ENCODE measurements at regions not wholly inside any gene's neighbourhood (a gene's known extent, or its start where the extent isn't known, plus 50 kb on each side); places are given as distances from the start of the nearest gene placed in this dataset.
"Not testable (repeated sequence)": the region's sequence is repeated elsewhere in the genome, so short reads cannot be mapped to it uniquely, and the experiment has no call there.

DNA sequence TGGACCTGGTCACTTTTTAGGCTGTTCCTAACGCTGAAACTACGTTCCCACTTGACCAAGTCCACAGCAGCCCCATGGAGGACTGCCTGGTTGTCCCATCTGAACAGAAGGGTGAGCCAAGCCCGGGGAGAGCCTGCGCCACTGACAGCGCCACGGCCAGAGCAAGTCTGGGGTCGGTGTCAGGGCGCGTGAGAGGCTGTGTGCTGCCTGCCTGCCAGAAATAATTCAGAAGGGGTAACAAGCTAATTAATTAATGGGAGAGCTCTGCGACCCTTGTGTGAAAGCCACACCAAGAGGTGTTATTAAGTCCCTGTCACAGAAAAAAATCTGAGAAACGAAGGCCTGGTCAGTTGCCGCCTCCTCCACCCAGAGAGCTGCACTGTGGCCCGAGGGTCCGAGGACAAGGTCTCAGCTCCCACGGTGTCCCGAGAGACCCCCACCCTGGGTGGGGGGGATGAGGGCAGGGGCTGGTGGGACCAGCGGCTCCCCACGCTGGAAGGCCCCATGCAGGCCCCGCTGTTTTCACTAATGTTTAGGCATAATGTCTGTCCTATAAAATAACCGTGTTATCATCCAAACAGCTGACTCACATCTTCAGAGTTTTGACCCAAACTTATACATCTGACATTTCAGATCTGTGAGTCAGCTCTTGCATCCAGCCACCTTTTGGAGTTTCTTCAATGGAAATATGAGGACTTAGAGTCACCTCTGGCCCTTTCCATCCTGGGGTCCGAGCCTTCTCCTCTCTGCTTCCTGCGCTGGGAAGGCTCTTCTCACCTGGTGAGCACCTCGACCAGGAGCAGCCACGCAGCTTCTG, 58.5 kb downstream of the DLL1 start:
- DNase-seq (ENCODE audit: low read depth), result no peak

DNA sequence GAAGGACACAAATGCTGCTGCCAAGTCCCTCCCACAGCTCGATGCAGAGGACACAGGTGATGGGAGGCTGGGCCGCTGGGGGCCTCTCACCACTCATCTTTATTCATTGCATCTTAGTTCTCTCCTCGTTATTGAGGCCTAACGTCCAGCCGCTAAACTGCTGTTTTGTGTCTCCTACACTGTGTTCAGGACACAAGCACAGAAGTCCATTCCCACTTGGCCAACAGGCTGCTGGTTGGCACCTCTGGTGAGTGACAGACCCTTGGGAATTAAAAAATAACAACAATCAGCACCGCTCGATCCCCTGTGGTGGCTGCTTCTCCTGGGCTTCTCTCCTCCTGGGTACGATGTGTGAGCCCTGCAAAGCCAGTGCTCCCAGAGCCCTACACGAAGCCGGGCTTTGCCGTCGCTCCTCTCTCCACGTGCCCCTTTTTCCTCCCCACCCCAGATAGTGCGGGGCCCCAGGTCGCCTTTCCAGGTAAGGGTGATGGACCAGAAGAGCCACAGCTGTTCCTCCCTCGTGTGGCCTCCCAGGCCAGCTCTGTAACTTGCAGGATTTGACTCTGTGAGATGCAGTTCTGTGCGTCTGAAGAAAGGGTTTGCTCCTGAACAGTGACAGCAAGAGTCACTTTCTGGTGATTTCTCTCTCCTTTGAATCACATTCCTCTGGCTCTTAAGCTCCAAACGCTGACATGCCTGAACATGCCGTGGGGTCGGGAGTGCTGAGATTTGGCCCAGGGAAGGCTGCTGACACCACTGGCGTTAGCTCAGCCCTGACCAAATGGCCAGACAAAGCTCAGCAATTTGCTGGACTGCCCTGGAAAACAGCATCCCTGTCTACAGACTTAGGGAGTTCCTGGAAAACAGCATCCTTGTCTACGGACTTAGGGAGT, 59.3 kb downstream of the DLL1 start:
- DNase-seq (ENCODE audit: low read depth), result no peak

DNA sequence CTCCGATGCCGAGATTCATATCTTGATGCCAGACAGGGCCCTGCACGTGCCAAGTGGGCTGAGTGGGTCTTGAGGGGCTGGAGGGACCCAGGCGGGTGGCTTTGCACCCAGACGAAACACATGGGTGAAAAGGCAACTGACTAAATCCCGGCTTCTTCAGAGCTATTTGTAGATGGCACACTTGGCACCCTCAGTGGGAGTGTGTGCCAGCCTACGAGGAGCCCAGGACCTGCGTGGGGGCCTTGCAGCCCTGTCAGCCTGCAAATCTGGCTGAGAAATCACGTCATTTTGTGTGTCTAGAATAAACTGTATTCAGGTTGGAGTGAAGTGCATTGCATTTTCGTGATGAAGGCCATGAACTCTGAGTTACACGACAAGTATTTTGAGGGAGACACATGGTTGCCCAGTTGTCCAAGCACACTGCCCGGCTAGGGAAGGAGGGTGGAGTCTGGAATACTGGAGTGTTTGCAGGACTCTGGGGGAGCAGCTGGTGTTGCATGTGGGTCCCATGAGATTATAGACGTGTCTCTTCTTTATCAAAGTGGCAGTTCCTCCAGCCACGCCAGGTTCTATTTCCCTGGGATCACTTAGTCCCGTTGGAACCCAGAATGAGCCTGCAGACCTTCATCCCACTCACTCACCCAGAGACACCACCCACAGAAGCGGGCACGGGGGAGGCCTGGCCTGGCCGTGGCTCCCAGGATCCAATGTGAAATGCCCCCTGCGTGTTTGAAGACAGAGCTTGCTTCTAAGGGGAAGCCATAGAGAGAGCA, 60.2 kb downstream of the DLL1 start:
- DNase-seq (ENCODE audit: low read depth), result no peak

DNA sequence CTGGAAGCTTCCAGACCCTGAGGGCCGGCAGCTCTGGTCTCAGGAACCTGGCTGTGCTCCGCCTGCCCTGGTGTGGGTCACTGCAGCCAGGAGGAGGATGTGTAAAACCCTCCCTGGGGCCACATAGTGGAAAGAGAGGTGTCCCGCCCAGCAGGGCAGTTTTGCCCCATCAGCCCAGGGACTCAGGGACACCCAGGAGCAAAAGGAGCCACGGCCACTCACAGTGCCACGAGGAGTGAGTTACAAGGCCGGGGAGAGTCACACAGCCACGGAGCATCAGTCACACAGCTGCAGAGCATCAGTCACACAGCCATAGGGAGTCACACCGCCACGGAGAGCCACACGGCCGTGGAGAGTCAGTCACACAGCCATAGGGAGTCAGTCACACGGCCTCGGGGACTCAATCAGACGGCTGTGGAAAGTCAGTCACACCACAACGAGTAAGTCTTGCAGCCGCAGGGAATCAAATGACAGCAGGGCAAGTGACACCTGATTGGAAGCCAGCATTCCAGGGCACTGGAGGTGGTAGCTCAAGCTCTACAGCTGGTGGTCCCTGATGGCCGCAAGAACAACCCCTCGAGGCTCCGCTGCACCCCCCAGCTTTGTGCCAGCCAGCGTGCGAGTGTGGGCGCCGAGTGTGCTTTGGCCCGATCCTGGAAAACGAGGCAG, 60.9 kb downstream of the DLL1 start:
- DNase-seq (ENCODE audit: low read depth), result no peak

DNA sequence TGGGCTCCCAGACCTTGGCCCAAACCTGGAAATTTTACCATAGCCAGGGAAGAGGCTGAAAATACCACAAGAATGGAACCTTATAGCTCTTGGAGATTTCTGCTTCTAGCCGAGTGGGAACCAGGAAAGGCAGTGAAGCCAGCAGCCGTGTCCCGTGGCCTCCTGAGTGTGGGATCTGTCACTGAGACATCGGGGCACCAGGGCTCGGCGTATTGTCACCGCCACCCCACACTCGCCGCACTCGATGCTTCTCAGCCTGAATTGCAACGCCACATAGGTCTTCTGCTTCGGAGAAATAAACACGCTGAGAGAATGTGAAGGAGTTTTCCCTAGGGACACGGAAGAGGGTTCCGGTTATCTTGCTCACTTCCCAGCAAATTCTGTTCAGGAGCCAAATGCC, 61.5 kb downstream of the DLL1 start:
- DNase-seq (ENCODE audit: low read depth), result no peak

DNA sequence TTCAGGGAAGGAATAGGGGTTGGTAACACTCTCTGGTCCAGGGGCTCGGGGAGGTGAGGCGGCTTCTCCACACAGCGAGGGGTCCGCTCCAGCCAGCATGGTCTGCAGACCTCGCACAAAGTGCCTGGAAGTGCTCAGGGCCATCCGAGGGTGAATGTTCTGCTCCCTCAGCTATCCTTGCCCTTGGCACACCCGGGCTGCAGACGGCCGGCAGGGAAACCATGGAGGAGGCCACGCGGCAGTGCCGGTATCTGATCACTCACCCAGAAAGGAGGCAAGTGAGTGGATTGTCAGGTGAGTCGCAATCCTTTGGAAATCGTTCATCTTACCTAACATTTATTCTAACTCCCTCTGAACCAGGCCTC, 62.0 kb downstream of the DLL1 start:
- DNase-seq (ENCODE audit: low read depth), result no peak

DNA sequence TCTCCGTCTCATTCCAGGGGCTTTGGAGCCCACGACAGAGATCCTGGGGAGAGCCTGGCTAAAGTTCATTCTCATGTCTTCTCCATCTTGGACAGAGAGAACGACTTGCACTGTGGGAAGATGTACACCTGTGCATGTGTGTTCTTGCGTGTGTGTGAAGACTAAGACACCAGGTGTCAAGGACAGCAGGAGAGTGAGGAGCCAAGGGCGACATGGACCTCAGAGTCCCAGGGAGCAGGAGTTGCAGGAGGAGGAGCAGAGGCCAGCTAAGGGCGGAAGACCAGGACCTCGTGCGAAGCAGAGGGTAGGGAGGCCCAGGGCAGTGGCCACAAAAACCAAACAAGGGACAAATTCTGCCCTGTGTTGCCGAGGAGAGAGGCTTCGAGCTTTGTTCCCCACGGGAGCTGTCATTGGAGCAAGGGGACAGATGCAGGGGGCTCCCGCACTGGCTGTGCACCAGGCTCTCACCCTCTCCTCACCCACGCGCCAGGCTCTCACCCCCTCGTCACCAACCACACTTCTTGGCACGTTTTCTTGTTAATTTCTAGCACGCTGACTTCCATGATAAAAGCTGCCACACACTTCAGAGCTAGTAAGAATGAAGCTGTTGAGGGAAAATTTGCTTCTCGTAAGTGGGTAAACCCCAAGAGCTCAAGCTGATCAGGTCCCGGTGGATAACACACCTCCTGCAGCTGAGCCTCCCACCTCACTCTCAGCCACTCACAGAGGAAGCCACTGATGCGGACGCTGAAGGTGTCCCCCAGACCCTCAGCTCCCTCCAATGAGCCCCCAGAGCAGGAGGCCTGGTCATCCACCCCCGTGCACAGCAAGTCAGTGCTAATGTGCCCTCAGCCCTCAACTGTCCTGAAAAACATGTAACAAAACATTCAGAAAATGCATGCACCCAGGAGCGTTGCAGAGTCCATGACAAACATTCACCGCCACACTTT, 62.6 kb downstream of the DLL1 start:
- DNase-seq (ENCODE audit: low read depth), result no peak

DNA sequence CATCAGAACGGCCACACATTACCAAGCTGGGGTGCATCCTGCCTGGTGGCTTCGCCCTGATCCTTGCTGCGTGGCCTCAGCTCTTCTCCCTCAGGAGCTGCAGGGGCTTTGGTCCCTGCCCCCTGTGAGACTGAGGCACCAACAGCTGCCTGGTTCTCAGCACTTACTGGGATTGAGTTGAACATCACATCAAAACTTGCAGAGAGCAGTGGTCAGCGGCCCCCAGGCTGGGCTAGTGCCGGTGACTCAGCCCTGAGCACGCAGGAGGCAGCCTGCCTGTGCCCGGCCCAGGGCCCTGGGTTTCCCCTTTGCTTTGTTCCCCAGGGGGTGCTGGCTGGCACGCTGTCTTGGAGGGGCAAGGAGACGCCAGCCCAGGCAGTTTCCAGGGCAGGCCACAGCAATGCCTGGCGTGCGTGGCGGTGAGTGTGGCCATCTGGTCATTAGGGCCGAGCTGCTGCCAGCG, 63.3 kb downstream of the DLL1 start:
- DNase-seq (ENCODE audit: low read depth), result no peak

DNA sequence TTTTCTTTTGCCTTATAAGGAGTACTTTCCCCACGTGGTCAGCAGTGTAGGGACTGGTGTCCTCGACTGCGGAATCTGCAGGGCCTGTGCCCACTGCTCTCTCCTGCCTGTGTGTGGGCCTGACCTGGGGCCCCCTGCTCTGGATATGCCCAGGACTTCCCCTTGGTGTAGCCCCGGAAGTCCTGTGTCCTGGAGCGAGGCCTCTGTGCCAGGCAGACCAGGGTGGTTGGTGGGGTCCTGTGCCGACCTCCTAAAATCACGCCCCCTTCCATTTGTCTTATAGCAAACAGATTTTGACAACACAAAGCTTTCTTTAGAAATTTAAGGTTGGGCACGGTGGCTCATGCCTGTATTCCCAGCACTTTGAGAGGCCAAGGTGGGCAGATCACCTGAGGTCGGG, 64.2 kb downstream of the DLL1 start:
- no peak for DNase-seq (ENCODE audit: low read depth)

DNA sequence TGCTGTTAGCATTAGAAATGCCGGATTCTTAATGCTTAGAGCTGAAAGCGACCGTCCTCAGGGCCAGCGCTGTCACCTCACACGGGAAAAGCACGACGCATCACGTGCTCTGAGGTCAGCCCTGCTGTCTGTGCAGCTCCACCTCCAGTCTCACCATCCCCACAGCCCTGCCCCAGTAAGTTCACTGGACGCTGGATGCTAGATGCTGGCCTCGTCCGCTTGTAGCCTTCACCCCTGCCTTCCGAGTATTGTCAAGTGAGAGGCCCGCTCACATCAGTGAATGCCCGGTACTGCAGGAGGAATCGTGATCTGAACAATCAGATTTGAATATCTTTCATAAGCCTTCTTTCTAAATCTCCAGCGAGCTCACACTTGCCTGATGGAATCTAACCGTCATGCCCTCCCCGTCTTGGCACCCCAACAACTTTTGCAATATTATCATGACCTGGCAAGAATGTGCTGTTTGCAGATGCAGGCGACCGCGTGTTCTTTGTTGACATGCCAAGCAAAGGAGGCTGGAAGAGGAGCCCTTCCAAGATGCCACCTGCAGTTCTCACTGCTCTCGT, 64.9 kb downstream of the DLL1 start:
- no peak for DNase-seq (ENCODE audit: low read depth)

DNA sequence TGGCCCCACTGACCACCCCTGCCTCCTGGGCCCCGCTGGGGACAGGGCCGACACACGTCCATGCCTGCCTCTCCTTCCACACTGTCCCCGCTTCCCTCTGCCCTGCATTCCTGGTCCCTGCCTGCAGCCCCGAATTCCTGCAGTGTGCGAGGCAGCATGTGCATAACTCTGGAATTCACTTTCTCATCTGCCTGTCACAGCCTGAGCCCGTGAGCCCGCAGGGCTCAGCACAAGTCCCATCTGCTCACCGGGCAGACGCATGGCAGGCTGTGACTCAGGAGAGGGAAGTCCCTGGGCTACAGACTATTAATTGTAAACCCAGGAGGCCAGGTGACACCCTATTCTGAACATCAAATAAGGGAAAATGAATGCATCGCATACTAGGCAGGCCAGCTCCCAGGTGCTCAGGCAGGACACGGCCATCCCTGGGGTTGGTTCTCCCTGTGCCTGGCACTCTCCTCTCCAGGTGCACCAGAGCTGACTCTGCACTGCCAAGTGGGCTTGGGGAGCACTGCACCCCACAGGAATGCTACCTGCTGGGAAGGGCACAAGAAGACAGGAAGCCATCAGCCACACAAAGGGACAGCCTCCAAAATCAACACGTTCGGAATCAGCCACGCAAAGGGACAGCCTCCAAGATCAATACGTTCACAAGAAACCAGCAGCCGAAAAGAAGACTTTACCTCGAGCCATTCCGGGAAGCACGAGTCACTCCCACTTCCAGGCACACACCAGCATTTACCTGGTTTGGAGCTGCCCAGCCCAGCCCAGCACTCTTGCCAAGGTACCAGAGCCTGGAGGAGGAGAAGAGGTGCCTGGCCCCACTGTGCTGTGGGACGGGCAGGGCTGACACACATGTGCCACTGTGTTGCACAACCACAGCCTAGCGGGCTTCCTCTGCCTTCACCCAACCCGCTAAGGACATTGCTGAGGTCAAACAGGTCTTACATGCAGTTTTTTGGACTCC, 65.9 kb downstream of the DLL1 start:
- DNase-seq (ENCODE audit: low read depth), result no peak

DNA sequence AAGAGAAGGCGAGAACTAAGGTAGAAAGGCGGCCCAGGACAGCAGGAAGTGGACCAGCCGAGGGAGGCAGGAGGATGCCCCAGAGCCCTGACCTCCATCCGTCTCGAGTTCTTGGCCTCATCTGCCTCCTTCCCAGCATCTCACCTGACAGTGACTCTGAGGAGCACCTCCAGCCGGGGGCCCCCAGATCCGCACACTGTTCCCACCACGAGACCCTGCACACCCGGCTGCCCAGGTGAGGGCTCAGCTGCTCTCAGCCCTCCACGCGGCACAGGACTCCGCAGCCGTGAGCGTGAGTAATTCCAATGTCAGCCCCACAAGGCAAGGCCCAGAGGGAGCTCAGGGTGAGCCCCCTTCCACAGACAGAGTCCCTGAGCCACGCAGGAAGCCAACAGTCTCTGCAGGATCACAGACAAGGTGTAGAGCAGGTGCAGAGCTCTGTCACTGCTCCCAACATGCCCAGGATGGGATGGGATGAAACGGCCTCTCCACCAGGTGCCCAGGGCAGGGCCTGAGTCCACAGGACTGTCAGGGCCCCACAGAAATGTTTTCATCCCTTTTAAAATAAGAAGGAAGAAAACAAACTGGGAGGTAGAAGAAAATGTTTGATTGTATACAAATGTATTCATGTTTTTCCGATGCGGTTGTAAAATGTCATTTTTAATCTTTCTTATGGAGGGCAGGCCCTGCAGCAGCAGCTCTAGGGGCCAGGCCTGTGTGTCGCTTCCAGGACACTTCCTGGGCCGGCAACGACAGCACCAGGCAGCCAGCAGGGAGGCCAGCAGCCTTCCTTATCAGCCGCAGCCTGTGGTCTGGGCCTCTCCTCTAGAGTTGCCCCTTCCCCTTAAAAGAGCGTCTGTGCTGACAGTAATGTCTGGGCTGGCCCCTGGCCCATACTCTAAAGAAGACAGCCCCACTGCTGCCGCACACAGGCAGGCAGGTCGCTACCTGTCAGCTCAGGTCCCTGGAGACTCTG, 66.9 kb downstream of the DLL1 start:
- no peak for DNase-seq (ENCODE audit: low read depth)

DNA sequence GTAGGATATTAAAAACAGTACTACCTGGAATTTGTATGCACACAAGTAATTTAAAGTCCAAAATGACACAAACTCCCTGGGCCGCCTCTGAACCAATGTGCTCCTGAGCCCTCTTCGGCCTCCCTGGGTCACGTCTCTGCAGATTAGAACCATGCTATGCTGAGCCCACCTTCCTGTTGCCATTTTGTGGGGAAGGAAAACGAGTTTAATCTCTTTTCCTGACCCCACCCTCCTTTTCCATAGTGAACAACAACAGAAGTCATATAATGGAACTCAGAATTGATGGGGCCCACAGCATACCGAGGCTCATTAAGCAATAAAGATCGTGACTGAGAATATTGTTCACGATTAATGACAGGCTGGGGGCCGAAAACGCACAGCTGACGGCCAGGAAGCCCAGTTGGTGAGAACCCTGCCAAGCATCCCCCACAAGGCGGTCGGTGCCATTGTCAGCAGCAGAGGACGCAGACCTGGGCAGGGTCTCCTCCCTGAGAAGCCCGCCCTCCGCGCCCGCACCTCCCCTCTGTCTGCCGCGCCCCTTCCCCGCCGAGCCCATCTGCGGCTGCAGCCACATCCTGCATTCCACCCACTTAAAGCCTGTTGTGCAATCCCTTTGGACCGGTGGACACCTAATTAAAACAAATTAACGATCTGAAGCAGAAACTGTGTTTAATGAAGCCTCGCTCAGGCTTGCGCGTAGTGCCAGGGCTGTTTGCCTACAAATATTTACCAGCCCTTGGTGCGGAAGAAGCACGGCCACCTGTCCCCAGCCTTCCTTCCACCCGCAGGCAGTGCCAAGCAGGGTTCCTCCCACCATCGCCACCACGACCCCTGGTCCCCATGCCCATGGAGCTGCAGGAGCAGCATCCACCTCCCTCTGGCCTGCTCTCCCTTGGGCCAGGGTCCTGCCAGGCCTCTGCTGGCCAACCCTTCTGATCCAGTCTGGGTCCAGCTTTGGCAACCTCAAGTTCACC, 68.1 kb downstream of the DLL1 start:
- no peak for DNase-seq (ENCODE audit: low read depth)

DNA sequence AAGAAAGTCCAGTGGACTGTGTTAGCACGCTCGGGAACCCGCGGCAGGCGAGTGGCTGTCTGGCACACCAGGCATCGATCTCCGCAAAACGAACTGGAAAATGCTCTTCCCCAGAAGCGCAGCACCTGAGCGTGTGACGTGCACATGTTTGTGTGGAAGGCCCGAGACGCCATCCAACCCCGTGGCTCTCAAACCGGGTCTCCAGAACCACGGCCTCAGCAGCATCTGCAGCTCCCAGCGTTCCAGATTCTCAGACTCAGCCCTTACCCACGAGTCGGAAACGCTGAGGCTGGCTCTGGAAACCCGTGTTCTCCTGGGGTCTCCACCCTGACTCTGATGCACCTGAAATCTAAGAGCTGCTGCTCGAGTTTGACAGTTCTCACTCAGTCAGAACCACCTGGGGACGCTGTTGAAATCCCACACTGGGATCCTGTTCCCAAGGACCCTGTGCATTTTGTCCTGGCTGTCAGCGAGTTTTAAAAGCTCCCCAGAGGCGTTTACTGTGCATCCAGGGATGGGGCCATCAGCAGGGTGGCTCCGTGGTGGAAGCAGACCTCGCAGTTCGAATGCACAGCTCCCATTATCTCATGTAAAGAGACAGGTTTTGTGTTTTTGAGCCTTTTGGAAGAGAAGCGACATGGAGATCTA, 69.0 kb downstream of the DLL1 start:
- no peak for DNase-seq (ENCODE audit: low read depth)

DNA sequence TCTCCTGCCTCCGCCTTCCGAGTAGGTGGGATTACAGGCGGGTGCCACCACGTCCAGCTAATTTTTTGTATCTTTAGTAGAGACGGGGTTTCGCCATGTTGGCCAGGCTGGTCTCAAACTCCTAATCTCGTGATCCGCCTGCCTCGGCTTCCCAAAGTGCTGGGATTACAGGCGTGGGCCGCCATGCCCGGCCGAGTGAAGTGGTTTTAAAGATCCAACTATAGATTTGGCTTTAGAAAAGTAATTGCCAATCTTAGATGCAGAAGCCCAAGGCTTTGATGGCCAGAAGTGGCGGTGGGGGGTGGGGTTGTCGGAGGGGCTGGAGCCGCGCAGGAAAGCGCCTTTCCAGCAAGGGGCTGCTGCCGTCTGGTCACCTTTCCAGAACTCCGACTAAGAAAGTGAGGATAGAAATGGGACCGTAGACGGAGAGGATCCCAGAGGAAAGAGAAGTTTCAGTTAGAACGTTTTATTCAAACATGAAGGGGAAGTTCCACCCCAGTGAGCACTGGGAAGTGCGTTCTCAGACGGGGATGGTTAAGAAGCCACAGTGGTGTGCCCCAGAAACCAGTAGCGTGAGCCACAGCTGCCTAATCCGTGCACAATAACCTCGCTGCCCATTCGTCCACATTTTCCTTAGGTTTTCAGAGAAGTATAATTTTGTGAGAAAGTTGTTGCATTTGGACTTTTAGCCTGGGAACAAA, 69.7 kb downstream of the DLL1 start:
- DNase-seq (ENCODE audit: low read depth), result no peak

DNA sequence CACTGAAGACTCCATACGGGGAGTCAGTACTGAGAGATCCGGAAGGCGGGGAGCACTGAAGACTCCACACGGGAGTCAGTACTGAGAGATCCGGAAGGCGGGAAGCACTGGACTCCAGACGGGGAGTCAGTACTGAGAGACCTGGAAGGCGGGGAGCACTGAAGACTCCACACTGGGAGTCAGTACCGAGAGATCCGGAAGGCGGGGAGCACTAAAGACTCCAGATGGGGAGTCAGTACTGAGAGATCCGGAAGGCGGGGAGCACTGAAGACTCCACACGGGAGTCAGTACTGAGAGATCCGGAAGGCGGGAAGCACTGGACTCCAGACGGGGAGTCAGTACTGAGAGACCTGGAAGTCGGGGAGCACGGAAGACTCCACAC, 77.2 kb downstream of the DLL1 start:
- not testable (repeated sequence) for DNase-seq (ENCODE audit: low read depth)

Measured in GM04503 (cell line).